Ectodermal cell (in vitro differentiated cells): ENCODE measurements at regions not wholly inside any gene's neighbourhood (a gene's known extent, or its start where the extent isn't known, plus 50 kb on each side); places are given as distances from the start of the nearest gene placed in this dataset.

Source experiments
- H3K27ac ChIP-seq: 2 replicates; pipeline ENCODE4 v1.7.0; 2013; ENCODE audit warnings: mild to moderate bottlenecking, low read depth, low read length; ENCODE audit not compliant: insufficient read depth, poor library complexity, severe bottlenecking
- H3K27me3 ChIP-seq: 2 replicates; pipeline ENCODE4 v1.7.0; 2013; ENCODE audit warnings: mild to moderate bottlenecking, low read length; ENCODE audit not compliant: insufficient read depth, control insufficient read depth, poor library complexity, severe bottlenecking
- H3K36me3 ChIP-seq: one replicate; pipeline ENCODE4 v1.7.0; 2013; ENCODE audit warnings: low read length; ENCODE audit not compliant: control insufficient read depth, insufficient read depth
- H3K4me1 ChIP-seq: one replicate; pipeline ENCODE4 v1.7.0; 2013; ENCODE audit warnings: low read length; ENCODE audit not compliant: control insufficient read depth, insufficient read depth
- H3K4me3 ChIP-seq: 2 replicates; pipeline ENCODE4 v1.7.0; 2013; ENCODE audit warnings: low read depth, low read length, control low read depth; ENCODE audit not compliant: insufficient read depth
- H3K9me3 ChIP-seq: 2 replicates; pipeline ENCODE4 v1.7.0; 2013; ENCODE audit warnings: mild to moderate bottlenecking, low read length, moderate library complexity; ENCODE audit not compliant: control insufficient read depth
- WGBS, 2 experiments: methylation state at CpG; one replicate each; pipeline ENCODE4 v1.1.7; 2013; ENCODE audit warnings: missing lambda C conversion rate in 2 of 2; 5-methylcytosine and 5-hydroxymethylcytosine counted together

- H3K4me1 ChIP-seq: peaks cover 17% of the 10 kb centered on the region
- H3K27ac ChIP-seq: no peak overlapping the region
- H3K36me3 ChIP-seq: no peaks in the 10 kb centered on the region
- no peak overlapping the region for H3K4me3 ChIP-seq
- H3K27me3 ChIP-seq: no peaks in the 10 kb centered on the region
- WGBS, 2 experiments: 95 to 98% methylated on average over 4 of the region's 5 CpGs
- no peaks in the 10 kb centered on the region for H3K9me3 ChIP-seq
Observed at GRCh38 chr4:84046551-84046950, 452.5 kb downstream of the NKX6-1 start.

GRCh38 chr4:84041426-84041825 lies 457.7 kb downstream of the NKX6-1 start:
- H3K4me3 ChIP-seq: no peak overlapping the region
- 92 to 96% methylated on average over 3 of the region's 3 CpGs for WGBS, 2 experiments
- no peaks in the 10 kb centered on the region for H3K9me3 ChIP-seq
- H3K4me1 ChIP-seq: no peaks in the 10 kb centered on the region
- H3K36me3 ChIP-seq: no peaks in the 10 kb centered on the region
- no peaks in the 10 kb centered on the region for H3K27me3 ChIP-seq
- H3K27ac ChIP-seq: no peak overlapping the region

DNA sequence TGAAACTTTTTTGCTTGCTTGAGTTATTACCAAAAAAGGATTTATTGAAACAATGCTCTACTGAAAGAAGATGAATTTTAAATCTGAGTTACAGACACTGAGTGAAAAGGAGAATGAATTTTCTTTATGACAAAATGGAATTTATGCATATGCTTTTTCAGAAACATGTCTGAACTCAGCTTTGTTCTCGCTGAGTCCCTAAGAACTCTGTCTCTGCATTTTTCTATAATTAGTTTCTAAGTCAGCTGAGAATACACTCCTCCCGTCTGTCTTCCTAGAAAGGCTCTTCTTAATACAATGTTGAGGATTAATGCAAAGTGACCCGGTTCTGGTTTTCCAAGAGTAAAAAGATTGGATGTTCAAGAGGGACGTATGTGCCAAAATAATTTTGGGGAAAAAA lies 463.5 kb downstream of the NKX6-1 start:
- Histone ChIP-seq H3K36me3 (no peaks in the 10 kb centered on the region), H3K27ac (no peak overlapping the region), H3K4me3 (no peak overlapping the region), H3K27me3 (no peaks in the 10 kb centered on the region), H3K9me3 (no peaks in the 10 kb centered on the region), H3K4me1 (no peaks in the 10 kb centered on the region)
- 91 to 100% methylated on average over 3 to 4 of the region's 4 CpGs for WGBS, 2 experiments

DNA sequence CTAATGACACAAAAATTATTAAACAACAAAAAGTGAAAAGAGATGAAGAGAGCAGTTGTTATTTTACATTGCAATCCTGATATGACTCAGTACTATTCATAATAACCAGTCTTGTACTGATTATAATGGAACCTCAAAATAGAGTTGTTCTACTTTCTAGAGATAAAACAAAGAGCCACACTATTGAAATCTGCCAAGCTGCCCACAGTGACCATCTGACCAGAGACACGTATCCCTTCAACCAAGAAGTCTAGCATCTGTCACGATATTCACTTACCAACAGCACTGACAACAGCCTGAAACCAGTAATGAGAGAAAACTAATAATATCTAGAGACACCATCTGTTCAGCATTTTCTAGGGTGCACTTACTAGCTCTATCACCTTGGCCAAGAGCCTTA lies 466.7 kb downstream of the NKX6-1 start:
- Histone ChIP-seq H3K27ac (no peak overlapping the region), H3K27me3 (no peaks in the 10 kb centered on the region), H3K4me3 (no peak overlapping the region), H3K9me3 (no peaks in the 10 kb centered on the region), H3K4me1 (no peaks in the 10 kb centered on the region), H3K36me3 (no peaks in the 10 kb centered on the region)
- 92 to 100% methylated on average over 2 of the region's 2 CpGs for WGBS, 2 experiments

GRCh38 chr4:84031401-84031800 lies 467.7 kb downstream of the NKX6-1 start:
- 92 to 94% methylated on average over 4 of the region's 4 CpGs for WGBS, 2 experiments

DNA sequence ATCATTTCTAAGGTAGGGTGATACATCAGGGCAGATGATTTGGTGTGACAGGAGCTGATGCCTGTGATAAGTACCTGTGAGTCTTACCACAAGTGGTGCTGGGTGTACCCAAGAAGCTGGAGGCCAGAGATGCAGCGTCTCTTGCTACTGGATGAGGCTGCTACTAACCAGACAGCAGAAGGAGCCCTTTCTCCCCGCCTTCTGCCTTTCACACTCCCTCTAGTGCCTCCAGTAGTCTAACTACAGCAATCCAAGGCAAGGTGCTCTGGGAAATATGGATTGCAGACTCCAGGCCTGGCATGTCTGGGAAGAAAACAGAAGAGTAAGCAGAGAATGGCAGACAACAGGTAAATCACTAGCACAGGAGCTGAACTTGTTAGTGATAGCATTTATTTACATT lies 470.8 kb downstream of the NKX6-1 start:
- no peak overlapping the region for H3K27ac ChIP-seq
- no peaks in the 10 kb centered on the region for H3K27me3 ChIP-seq
- no peak overlapping the region for H3K4me3 ChIP-seq
- H3K9me3 ChIP-seq: no peaks in the 10 kb centered on the region
- no peaks in the 10 kb centered on the region for H3K36me3 ChIP-seq
- H3K4me1 ChIP-seq: peaks cover 5% of the 10 kb centered on the region
- WGBS, 2 experiments: 84 to 85% methylated on average over 2 of the region's 2 CpGs

More at GRCh38 chr4:84031401-84031800, 467.7 kb downstream of the NKX6-1 start:
- H3K27me3 ChIP-seq: no peaks in the 10 kb centered on the region
- no peak overlapping the region for H3K4me3 ChIP-seq
- no peaks in the 10 kb centered on the region for H3K36me3 ChIP-seq
- no peaks in the 10 kb centered on the region for H3K9me3 ChIP-seq
- H3K4me1 ChIP-seq: no peaks in the 10 kb centered on the region
- H3K27ac ChIP-seq: no peak overlapping the region

GRCh38 chr4:84024405-84024804 lies 474.7 kb downstream of the NKX6-1 start:
- Histone ChIP-seq H3K27me3 (no peaks in the 10 kb centered on the region), H3K4me3 (no peak overlapping the region)
- 71 to 80% methylated on average over 2 of the region's 2 CpGs for WGBS, 2 experiments

DNA sequence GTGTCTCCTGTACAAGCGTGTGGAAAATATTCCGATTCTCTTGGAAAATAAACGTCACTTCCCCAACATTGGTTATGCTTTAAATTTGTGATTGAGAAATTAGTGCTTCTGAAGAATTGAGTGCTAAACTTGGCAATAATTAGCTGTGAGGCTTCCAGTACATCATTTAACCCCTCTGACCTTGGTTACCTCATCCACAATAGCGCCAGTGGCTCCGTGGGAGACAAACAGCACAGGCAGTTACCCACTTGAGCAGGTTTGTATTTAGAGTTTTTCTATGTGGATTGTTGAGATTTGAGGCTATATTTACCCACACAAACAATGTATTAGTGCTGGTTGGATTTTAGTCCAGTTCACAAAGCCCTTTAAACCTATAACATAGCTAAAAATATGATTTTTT lies 476.5 kb downstream of the NKX6-1 start:
- Histone ChIP-seq H3K4me1 (peaks cover 5% of the 10 kb centered on the region), H3K27me3 (no peaks in the 10 kb centered on the region), H3K4me3 (no peak overlapping the region), H3K36me3 (no peaks in the 10 kb centered on the region), H3K9me3 (no peaks in the 10 kb centered on the region), H3K27ac (no peak overlapping the region)
- 89 to 100% methylated on average over 3 to 5 of the region's 5 CpGs for WGBS, 2 experiments

More at GRCh38 chr4:84024405-84024804, 474.7 kb downstream of the NKX6-1 start:
- Histone ChIP-seq H3K36me3 (no peaks in the 10 kb centered on the region), H3K9me3 (no peaks in the 10 kb centered on the region), H3K4me1 (peaks cover 5% of the 10 kb centered on the region), H3K27ac (no peak overlapping the region)

DNA sequence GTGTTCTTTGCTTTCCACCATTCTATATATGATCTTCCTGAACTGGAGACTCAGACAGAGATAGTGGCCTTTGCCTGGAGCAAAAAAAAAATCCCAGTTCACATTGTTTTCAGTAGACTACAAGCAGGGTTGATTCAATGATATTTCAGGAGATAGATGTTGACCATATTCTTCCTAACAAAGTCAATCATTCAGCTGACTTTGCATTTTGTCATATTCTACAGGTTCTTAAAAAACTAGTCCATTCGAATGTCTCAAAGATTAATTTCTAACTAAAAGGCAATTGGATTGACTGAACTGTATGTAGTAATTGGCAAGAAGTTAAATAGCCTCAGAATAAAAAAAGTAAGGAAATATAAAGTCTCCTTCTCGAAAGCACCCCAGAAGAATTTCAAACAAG lies 479.5 kb downstream of the NKX6-1 start:
- Histone ChIP-seq H3K27me3 (no peaks in the 10 kb centered on the region), H3K36me3 (no peaks in the 10 kb centered on the region), H3K4me3 (no peak overlapping the region), H3K4me1 (peaks cover 3% of the 10 kb centered on the region), H3K27ac (no peak overlapping the region), H3K9me3 (no peaks in the 10 kb centered on the region)
- WGBS, 2 experiments: 75% methylated on average over 1 of the region's 2 CpGs; no CpG with 5 or more reads in 1 of the 2 experiments

GRCh38 chr4:84003046-84003445 lies 467.1 kb downstream of the GPAT3 start:
- Histone ChIP-seq H3K27ac (no peak overlapping the region), H3K4me1 (no peaks in the 10 kb centered on the region), H3K36me3 (no peaks in the 10 kb centered on the region), H3K27me3 (no peaks in the 10 kb centered on the region), H3K9me3 (no peaks in the 10 kb centered on the region), H3K4me3 (no peak overlapping the region)
- WGBS, 2 experiments: 90 to 93% methylated on average over 2 of the region's 2 CpGs
